CD4-positive, alpha-beta T cell (primary cell): ENCODE measurements at regions not wholly inside any gene's neighbourhood (a gene's known extent, or its start where the extent isn't known, plus 50 kb on each side); places are given as distances from the start of the nearest gene placed in this dataset.

ENCODE experiments used
- ATAC-seq: fragments of 200-7000 bp; cut with Tn5 transposase; one replicate; pipeline ENCODE4 v1.10.0; 2022; ENCODE audit warnings: mild to moderate bottlenecking; ENCODE audit not compliant: poor library complexity
- CTCF ChIA-PET: fragments of 350-600 bp; sonication (Branson Sonifier 250); formaldehyde crosslinking; loops from one replicate; lab custom pipeline; 2021; ENCODE audit warnings: antibody characterized with exemption, inconsistent platforms; lab: Charles Lee
- POLR2A ChIA-PET: fragments of 350-600 bp; sonication (Branson Sonifier 250); formaldehyde crosslinking; loops from one replicate; lab custom pipeline; 2021; ENCODE audit warnings: antibody characterized with exemption, inconsistent platforms; lab: Charles Lee
- DNase-seq, 14 experiments: peaks; one replicate each; pipeline ENCODE4 v3.0.0-alpha.2; 2013 to 2020; ENCODE audit warnings: mixed read lengths in 2 of 14
- H3K27ac ChIP-seq, 2 donors: one replicate each; pipeline versions ENCODE4 v1.5.1 to v1.7.0; 2013; ENCODE audit warnings: low read length in 2 of 2, low read depth in 1 of 2, mild to moderate bottlenecking in 1 of 2
- H3K27me3 ChIP-seq, 2 experiments: 1 replicate in 1 of 2; 2 replicates in 1 of 2; pipeline versions ENCODE4 v1.6.1 to v1.7.0; 2013; ENCODE audit warnings: low read length in 2 of 2, control low read depth in 1 of 2, mild to moderate bottlenecking in 1 of 2, moderate library complexity in 1 of 2; ENCODE audit not compliant: insufficient read depth in 2 of 2, control insufficient read depth in 1 of 2
- H3K36me3 ChIP-seq: one replicate; pipeline ENCODE4 v1.6.1; 2013; ENCODE audit warnings: low read length, control low read depth; ENCODE audit not compliant: insufficient read depth
- H3K4me1 ChIP-seq: one replicate; pipeline ENCODE4 v1.6.1; 2013; ENCODE audit warnings: low read length, control low read depth; ENCODE audit not compliant: insufficient read depth
- H3K4me3 ChIP-seq: one replicate; pipeline ENCODE4 v1.5.1; 2013; ENCODE audit warnings: mild to moderate bottlenecking, low read length, moderate library complexity
- H3K9me3 ChIP-seq, 2 experiments: 1 replicate in 1 of 2; 2 replicates in 1 of 2; pipeline versions ENCODE4 v1.6.1 to v1.7.0; 2013; ENCODE audit warnings: low read length in 2 of 2, mild to moderate bottlenecking in 2 of 2, control low read depth in 1 of 2, moderate library complexity in 1 of 2; ENCODE audit not compliant: control insufficient read depth in 1 of 2, insufficient read depth in 1 of 2
- H3K27ac Mint-ChIP-seq: one replicate; pipeline ENCODE4 v1.8.0; 2020; ENCODE audit warnings: mixed read lengths
- H3K27me3 Mint-ChIP-seq: one replicate; pipeline ENCODE4 v1.8.0; 2021; ENCODE audit warnings: mixed read lengths
- H3K36me3 Mint-ChIP-seq: one replicate; pipeline ENCODE4 v1.8.0; 2021; ENCODE audit warnings: low read depth, mixed read lengths
- H3K4me1 Mint-ChIP-seq: one replicate; pipeline ENCODE4 v1.8.0; 2021; ENCODE audit warnings: low read depth, mixed read lengths
- H3K4me3 Mint-ChIP-seq: one replicate; pipeline ENCODE4 v1.8.0; 2020; ENCODE audit warnings: mild to moderate bottlenecking, mixed read lengths
- H3K9me3 Mint-ChIP-seq: one replicate; pipeline ENCODE4 v1.8.0; 2020; ENCODE audit warnings: mixed read lengths
- intact Hi-C, 2 experiments: fragments of 100-400 bp; cut with DNase I in 1 of 2; cut with micrococcal nuclease in 1 of 2; formaldehyde crosslinking; loops; one replicate each; pipeline versions ENCODE4 v1.15.1 to v1.9.0; 2023 to 2025; cut with DNase I, micrococcal nuclease
- TF ChIP-seq, protein P1 (sequence below): fragments of 200-600 bp; IDR thresholded peaks from one replicate; pipeline ENCODE4 v1.8.0; 2022; ENCODE audit warnings: antibody characterized with exemption, mild to moderate bottlenecking

DNA sequence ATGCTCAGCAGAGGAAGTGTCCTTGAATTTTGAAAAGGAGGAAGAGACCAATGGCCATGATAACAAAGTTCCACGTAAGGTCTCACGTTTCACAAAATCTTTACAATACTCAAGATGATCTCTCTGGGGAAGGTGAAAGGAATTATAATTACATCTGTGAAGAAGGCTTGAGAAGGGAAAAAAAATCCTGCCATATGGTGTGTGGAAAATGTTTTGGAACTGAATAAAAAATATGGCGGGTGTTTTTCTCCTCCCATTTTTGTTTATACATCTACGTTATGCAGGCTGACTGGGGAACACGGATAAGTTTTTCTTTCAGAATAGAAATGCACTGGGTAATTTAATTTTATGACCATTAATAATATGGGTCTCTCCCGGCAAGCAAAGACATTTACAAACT lies 425.6 kb upstream of the BRINP1 start:
- no peaks in the 10 kb centered on the region for H3K36me3 Mint-ChIP-seq
- POLR2A ChIA-PET, result no interaction called here
- Histone ChIP-seq H3K9me3 (no peaks in the 10 kb centered on the region), H3K27me3 (no peaks in the 10 kb centered on the region), H3K4me3 (no peak overlapping the region), H3K36me3 (no peaks in the 10 kb centered on the region), H3K27ac (no peak overlapping the region), H3K4me1 (no peaks in the 10 kb centered on the region)
- no peak overlapping the region for H3K27ac Mint-ChIP-seq
- ATAC-seq (no peak), DNase-seq (no peak)
- H3K9me3 Mint-ChIP-seq, result no peaks in the 10 kb centered on the region
- H3K27me3 Mint-ChIP-seq, result no peaks in the 10 kb centered on the region
- no peak overlapping the region for H3K4me3 Mint-ChIP-seq
- CTCF ChIA-PET, result no interaction called here
- no peaks in the 10 kb centered on the region for H3K4me1 Mint-ChIP-seq
- intact Hi-C loops, result no loop called here
- TF ChIP-seq, protein P1, sequence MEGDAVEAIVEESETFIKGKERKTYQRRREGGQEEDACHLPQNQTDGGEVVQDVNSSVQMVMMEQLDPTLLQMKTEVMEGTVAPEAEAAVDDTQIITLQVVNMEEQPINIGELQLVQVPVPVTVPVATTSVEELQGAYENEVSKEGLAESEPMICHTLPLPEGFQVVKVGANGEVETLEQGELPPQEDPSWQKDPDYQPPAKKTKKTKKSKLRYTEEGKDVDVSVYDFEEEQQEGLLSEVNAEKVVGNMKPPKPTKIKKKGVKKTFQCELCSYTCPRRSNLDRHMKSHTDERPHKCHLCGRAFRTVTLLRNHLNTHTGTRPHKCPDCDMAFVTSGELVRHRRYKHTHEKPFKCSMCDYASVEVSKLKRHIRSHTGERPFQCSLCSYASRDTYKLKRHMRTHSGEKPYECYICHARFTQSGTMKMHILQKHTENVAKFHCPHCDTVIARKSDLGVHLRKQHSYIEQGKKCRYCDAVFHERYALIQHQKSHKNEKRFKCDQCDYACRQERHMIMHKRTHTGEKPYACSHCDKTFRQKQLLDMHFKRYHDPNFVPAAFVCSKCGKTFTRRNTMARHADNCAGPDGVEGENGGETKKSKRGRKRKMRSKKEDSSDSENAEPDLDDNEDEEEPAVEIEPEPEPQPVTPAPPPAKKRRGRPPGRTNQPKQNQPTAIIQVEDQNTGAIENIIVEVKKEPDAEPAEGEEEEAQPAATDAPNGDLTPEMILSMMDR, result no peak

DNA sequence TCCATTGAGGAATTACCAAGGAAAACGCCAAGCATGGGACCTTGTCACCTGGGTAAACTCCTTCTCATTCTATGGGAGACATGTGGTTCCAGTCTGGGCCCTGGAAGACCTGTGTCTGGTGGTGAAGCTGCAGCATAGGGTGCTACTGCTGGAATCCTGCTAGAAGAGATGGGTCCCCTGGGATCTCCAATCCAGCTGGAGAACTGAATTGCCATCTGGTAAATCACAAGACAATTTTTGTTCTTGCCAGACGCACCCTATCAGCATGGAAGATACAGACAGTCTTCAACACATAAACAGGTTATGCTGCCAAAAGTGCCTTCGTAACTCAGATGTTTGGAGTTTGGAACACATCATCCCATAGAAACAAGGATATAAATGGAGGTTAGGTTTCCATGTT lies 424.0 kb upstream of the BRINP1 start:
- Mint-ChIP-seq H3K4me1 (no peaks in the 10 kb centered on the region), H3K36me3 (no peaks in the 10 kb centered on the region), H3K4me3 (no peak overlapping the region), H3K9me3 (no peaks in the 10 kb centered on the region), H3K27ac (no peak overlapping the region), H3K27me3 (no peaks in the 10 kb centered on the region)
- H3K4me1 ChIP-seq, result no peaks in the 10 kb centered on the region
- ATAC-seq, result no peak
- H3K27me3 ChIP-seq, result no peaks in the 10 kb centered on the region
- H3K4me3 ChIP-seq, result no peak overlapping the region
- intact Hi-C loops, result no loop called here
- TF ChIP-seq, protein P1, result no peak
- ChIA-PET CTCF (no interaction called here), POLR2A (no interaction called here)
- H3K27ac ChIP-seq, result no peak overlapping the region
- no peaks in the 10 kb centered on the region for H3K9me3 ChIP-seq
- H3K36me3 ChIP-seq, result no peaks in the 10 kb centered on the region
- DNase-seq, result no peak

DNA sequence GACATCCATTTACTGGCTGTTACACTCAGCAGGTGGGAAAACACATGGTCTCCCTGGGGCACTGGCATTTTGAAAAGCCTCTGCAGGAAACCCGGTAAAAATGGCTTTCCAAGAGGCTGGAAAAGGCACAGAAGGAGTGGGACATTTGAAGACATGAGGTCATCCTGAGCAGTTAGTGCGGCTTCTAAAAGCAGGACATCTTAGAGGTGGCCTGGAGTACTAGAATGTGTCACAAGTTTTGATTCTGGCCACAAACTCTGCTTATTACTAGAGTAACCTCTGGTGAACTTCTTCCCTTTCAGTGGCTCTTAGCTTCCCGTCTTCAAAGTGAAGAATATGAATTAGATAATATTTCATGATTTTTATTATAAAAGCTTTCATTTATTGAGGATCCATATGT lies 423.0 kb upstream of the BRINP1 start:
- no peak overlapping the region for H3K4me3 ChIP-seq

More for the DNA sequence above, 423.0 kb upstream of the BRINP1 start:
- no peak for DNase-seq
- Mint-ChIP-seq H3K4me1 (no peaks in the 10 kb centered on the region), H3K36me3 (no peaks in the 10 kb centered on the region), H3K27me3 (no peaks in the 10 kb centered on the region), H3K9me3 (no peaks in the 10 kb centered on the region), H3K27ac (no peak overlapping the region), H3K4me3 (no peak overlapping the region)
- Histone ChIP-seq H3K27me3 (no peaks in the 10 kb centered on the region), H3K4me1 (no peaks in the 10 kb centered on the region), H3K27ac (no peak overlapping the region), H3K9me3 (no peaks in the 10 kb centered on the region), H3K36me3 (no peaks in the 10 kb centered on the region)
- no peak for ATAC-seq
- POLR2A ChIA-PET, result no interaction called here
- intact Hi-C loops, result no loop called here
- CTCF ChIA-PET, result no interaction called here
- TF ChIP-seq, protein P1, result no peak
